ENCODE measurements at regions not wholly inside any gene's neighbourhood (a gene's known extent, or its start where the extent isn't known, plus 50 kb on each side); places are given as distances from the start of the nearest gene placed in this dataset.

DNA sequence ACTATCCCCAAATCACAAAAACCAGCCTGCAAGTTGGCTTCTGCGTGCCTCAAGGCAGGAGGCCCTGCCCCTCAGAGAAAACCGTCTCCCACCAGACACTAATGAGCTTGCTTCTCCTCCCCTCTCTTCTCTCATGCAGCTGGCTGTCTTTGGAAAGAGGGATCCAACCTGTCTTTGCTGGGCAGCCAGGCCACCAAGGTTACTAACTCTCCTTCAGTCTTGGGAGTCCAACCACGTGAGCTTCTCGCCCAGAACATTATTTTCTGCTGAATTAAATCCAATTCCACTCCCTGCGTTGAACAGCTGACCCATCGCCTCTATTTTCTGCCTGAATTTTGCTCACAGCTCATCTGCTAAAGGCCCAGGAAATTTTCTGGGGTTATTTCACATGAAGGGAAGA lies 291.3 kb upstream of the NCKAP5 start:
- Histone ChIP-seq H4K91ac (ENCODE audit: insufficient read length, low read depth, low read length) (no peak overlapping the region), H3T11ph (ENCODE audit: low read length) (no peak overlapping the region), H3K27me3 (ENCODE audit: insufficient read depth, low read length) (no peaks in the 10 kb centered on the region), H3K56ac (ENCODE audit: insufficient read length, low read depth, low read length) (no peak overlapping the region), H3K23ac (ENCODE audit: insufficient read length, low read depth, low read length) (no peak overlapping the region), H2AFZ (ENCODE audit: low read length) (no peak overlapping the region), H3K9me3 (ENCODE audit: control insufficient read depth, low read depth, low read length) (no peaks in the 10 kb centered on the region), H3K4me1 (ENCODE audit: insufficient read depth, low read length) (no peaks in the 10 kb centered on the region), H3K79me2 (ENCODE audit: insufficient read depth, low read length) (no peaks in the 10 kb centered on the region), H3K9ac (ENCODE audit: extremely low read depth, insufficient read length, low read length) (no peak overlapping the region), H2AK5ac (ENCODE audit: insufficient read length, low read length) (no peak overlapping the region), H4K20me1 (ENCODE audit: control insufficient read depth, insufficient read depth, insufficient read length) (no peaks in the 10 kb centered on the region), H2BK120ac (ENCODE audit: low read depth, low read length, poor library complexity, severe bottlenecking) (no peak overlapping the region), H3K4me2 (ENCODE audit: insufficient read depth, insufficient read length, low read length) (no peak overlapping the region), H3K18ac (ENCODE audit: insufficient read length, low read depth, low read length) (no peak overlapping the region), H2BK5ac (ENCODE audit: insufficient read length, low read length) (no peak overlapping the region), H4K8ac (replicated peaks; ENCODE audit: insufficient read length, low read depth, low read length) (no peak overlapping the region), H2BK20ac (ENCODE audit: low read depth, low read length, poor library complexity, severe bottlenecking) (no peak overlapping the region), H3K23me2 (ENCODE audit: insufficient read length, low read depth, low read length, poor library complexity, severe bottlenecking) (no peaks in the 10 kb centered on the region), H3K4ac (ENCODE audit: low read depth, low read length) (no peak overlapping the region), H2BK12ac (ENCODE audit: insufficient read length, low read depth, low read length) (no peak overlapping the region), H3K27ac (ENCODE audit: insufficient read length, low read depth, low read length) (no peak overlapping the region), H2BK15ac (ENCODE audit: low read depth, low read length) (no peak overlapping the region), H3K79me1 (ENCODE audit: insufficient read depth, low read depth, low read length, poor library complexity, severe bottlenecking) (no peaks in the 10 kb centered on the region), H3K14ac (ENCODE audit: insufficient read depth, low read length) (no peak overlapping the region), H4K5ac (ENCODE audit: insufficient read length, low read depth, low read length) (no peak overlapping the region)
- H3K9me3 Mint-ChIP-seq = peaks cover 0 to 6% of the 10 kb centered on the region in 2 experiments; a peak in 2 of 5 replicates
- DNase-seq = no peak
- no peaks in the 10 kb centered on the region; a peak in 1 of 7 replicates for H3K36me3 Mint-ChIP-seq (ENCODE audit: insufficient read depth in 1 of 3, low read depth in 3 of 3)
- TF ChIP-seq, protein P1, sequence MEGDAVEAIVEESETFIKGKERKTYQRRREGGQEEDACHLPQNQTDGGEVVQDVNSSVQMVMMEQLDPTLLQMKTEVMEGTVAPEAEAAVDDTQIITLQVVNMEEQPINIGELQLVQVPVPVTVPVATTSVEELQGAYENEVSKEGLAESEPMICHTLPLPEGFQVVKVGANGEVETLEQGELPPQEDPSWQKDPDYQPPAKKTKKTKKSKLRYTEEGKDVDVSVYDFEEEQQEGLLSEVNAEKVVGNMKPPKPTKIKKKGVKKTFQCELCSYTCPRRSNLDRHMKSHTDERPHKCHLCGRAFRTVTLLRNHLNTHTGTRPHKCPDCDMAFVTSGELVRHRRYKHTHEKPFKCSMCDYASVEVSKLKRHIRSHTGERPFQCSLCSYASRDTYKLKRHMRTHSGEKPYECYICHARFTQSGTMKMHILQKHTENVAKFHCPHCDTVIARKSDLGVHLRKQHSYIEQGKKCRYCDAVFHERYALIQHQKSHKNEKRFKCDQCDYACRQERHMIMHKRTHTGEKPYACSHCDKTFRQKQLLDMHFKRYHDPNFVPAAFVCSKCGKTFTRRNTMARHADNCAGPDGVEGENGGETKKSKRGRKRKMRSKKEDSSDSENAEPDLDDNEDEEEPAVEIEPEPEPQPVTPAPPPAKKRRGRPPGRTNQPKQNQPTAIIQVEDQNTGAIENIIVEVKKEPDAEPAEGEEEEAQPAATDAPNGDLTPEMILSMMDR (conservative IDR thresholded peaks at IDR 0.05) = no peak
- WGBS (ENCODE audit: extremely low coverage, insufficient read length, low lambda C conversion rate) = no CpG with 5 or more reads among the region's 6 CpGs
- no peaks in the 10 kb centered on the region for H3K4me1 Mint-ChIP-seq
- no peak overlapping the region for H3K4me3 Mint-ChIP-seq
- peaks cover 6% of the 10 kb centered on the region for H3K27me3 Mint-ChIP-seq (ENCODE audit: low read depth)
- no peak overlapping the region for H3K27ac Mint-ChIP-seq
